ENCODE measurements at regions not wholly inside any gene's neighbourhood (a gene's known extent, or its start where the extent isn't known, plus 50 kb on each side); places are given as distances from the start of the nearest gene placed in this dataset.

DNA sequence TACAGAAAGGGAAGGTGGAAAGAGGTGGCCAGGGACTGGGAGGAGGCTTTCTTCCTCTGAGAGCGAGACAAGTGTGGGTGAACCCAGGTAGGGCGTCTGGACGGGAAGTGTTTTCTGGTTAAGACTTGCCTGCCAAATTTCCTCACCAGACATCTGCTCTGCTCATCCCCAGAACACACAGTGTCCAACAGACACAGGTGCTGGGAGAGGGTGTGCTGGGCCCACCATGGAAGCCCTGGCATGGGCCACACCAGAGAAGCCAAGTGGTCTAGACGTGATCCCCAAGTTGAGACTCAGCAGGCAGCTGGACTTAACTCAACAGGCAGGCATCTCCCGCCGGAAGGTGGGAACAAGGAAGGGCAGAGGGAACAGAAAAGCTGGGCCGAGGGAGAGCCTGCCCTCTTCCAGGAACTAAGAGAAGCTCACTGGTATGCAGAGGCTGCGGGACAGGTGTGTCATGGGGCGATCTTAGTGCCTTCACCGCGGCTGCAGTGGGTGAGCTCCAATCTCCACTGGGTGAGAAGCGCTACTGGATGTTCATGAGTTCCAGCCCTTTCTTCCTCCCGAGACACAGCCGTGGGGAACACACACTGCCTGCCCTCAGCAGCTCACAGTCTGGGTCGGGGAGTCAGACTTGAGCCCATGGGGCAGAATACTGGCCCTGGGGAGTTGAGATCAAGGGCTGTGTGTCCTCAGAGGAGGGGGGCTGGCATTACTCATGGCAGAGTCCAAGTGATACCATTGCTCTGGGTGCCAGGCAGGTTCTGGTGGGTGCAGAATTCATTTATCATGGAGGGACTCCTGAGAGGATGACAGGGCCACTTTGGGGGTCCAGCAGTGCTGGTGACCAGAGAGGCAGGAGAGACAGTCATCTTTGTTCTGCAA, 110.2 kb downstream of the CPZ start:
- Histone ChIP-seq H3K4me1 (no peaks in the 10 kb centered on the region), H3K27me3 (peaks cover 0 to 8% of the 10 kb centered on the region in 2 donors), H3K4me3 (no peak overlapping the region), H3K36me3 (replicated peaks in 1 of 2; ENCODE audit: insufficient read depth in 1 of 2, low read depth in 2 of 2) (no peaks in the 10 kb centered on the region), H3K27ac (no peak overlapping the region), H3K9me3 (no peaks in the 10 kb centered on the region)
- WGBS, 2 donors = 49 to 50% methylated on average over 8 to 15 of the region's 15 CpGs
- no peak for ATAC-seq
- no peak for TF ChIP-seq POLR2A (IDR thresholded peaks at IDR 0.05)
- TF ChIP-seq, protein P1, sequence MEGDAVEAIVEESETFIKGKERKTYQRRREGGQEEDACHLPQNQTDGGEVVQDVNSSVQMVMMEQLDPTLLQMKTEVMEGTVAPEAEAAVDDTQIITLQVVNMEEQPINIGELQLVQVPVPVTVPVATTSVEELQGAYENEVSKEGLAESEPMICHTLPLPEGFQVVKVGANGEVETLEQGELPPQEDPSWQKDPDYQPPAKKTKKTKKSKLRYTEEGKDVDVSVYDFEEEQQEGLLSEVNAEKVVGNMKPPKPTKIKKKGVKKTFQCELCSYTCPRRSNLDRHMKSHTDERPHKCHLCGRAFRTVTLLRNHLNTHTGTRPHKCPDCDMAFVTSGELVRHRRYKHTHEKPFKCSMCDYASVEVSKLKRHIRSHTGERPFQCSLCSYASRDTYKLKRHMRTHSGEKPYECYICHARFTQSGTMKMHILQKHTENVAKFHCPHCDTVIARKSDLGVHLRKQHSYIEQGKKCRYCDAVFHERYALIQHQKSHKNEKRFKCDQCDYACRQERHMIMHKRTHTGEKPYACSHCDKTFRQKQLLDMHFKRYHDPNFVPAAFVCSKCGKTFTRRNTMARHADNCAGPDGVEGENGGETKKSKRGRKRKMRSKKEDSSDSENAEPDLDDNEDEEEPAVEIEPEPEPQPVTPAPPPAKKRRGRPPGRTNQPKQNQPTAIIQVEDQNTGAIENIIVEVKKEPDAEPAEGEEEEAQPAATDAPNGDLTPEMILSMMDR (IDR thresholded peaks at IDR 0.05) = no peak
- peak in 1 of 4 donors; percentile 5 for DNase-seq
- intact Hi-C loops (cut with DNase I) = no loop called here

DNA sequence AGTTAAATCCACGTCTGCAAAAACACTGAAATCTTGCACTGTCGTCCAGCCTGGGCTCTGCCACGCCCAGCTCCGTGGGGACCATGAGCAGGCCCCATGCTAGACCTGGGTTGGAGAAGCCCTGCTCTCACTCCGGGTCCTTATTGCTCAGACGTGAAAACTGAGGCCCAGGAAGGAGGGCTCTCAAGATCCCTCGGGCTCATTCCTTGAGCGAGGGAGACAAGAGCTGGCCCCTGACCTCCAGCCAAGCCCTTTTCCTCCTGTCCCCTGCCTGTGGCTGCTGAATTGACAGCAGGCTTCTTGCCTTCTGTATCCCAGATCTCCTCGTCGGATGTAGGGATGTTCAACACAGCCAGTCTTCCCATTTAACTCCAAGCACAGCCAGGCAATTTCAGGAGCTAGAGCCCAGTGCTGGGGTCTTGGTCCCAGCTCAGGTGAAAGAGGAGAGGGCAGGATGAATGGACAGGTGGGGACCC, 109.5 kb downstream of the CPZ start:
- intact Hi-C loops (cut with DNase I) = no loop called here
- WGBS, 2 donors = 39 to 46% methylated on average over 8 to 10 of the region's 10 CpGs
- DNase-seq = no peak
- ATAC-seq = no peak
- Histone ChIP-seq H3K4me1 (no peaks in the 10 kb centered on the region), H3K27ac (no peak overlapping the region), H3K4me3 (no peak overlapping the region), H3K36me3 (replicated peaks in 1 of 2; ENCODE audit: insufficient read depth in 1 of 2, low read depth in 2 of 2) (no peaks in the 10 kb centered on the region), H3K9me3 (no peaks in the 10 kb centered on the region), H3K27me3 (peaks cover 0 to 8% of the 10 kb centered on the region in 2 donors)
- TF ChIP-seq, protein P1 (IDR thresholded peaks at IDR 0.05) = no peak
- TF ChIP-seq POLR2A (IDR thresholded peaks at IDR 0.05) = no peak

DNA sequence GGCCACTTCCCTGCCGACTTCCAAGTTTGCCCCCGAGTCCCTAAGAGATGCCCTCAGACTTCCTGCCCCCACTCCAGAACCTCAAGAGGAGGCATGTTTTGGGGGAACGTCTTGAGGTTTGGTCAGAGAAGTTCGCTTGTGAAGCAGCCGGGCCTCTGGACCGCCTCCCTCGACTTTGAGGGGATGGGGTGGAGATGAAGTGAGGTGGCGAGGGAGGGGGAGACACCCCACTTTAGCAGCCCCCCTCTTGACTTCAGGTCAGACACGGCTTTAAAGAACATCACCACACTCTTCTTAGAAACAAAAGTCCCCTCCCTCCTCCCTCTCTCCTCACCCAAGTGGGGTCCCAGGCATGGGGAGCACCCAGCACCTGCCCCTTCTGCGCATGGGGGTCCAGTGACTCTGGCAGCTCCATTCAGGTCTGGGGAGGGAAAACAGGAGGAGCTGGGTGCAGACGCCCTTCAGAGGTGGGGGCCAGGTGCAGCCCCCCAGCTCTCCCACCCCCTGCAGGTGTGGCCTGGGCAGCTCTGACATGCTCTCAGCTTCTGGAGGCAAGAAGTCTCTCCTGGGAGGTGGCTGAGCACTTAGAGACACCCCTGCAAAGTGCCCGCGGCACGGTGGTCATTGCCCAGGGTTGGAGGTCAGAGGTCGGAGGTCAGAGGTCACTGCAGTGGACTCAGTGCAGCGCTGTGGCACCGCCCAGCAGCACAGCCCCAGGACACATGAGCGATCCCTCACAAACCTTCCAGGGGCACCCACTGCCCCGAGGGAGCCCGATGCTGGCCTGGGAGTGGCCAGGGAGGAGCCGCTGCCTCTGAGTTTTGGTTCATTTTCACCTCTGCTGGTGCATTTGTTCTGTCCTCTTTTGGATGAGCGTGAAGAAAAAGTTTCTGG, 108.8 kb downstream of the CPZ start:
- no peak overlapping the region for H3K27ac ChIP-seq
- H3K4me1 ChIP-seq = no peaks in the 10 kb centered on the region
- no peaks in the 10 kb centered on the region for H3K36me3 ChIP-seq (replicated peaks in 1 of 2; ENCODE audit: insufficient read depth in 1 of 2, low read depth in 2 of 2)
- 53 to 67% methylated on average over 10 to 22 of the region's 22 CpGs for WGBS, 2 donors
- no peaks in the 10 kb centered on the region for H3K9me3 ChIP-seq
- TF ChIP-seq, protein P1 (IDR thresholded peaks at IDR 0.05) = no peak
- TF ChIP-seq POLR2A (IDR thresholded peaks at IDR 0.05) = no peak
- H3K4me3 ChIP-seq = no peak overlapping the region
- ATAC-seq (no peak), DNase-seq (no peak)
- H3K27me3 ChIP-seq = peaks cover 0 to 8% of the 10 kb centered on the region in 2 donors
- intact Hi-C loops (cut with DNase I) = no loop called here

DNA sequence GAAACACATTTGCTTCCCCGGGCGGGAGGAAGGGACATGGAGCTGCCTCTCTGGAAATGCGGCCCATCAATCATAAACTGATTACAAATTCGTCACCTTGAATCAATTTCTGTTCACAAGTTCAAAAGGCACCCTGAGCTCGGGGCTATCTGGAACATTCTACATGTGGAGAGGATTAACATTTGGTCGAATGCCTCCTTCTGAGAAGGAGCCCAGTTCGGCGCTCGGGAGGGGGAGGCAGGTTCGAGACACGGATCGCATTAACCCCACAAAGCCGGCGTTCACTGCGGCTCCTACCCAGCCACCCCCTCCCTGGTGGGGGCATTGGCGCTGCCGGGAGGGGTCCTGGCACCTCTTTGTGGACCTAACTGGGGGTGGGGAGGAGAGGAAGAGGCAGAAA, 108.0 kb downstream of the CPZ start:
- TF ChIP-seq, protein P1 (IDR thresholded peaks at IDR 0.05) = no peak
- no peak for TF ChIP-seq POLR2A (IDR thresholded peaks at IDR 0.05)
- no peaks in the 10 kb centered on the region for H3K9me3 ChIP-seq
- ATAC-seq (no peak), DNase-seq (peak in 1 of 4 donors; percentile 1)
- H3K4me3 ChIP-seq = no peak overlapping the region
- H3K36me3 ChIP-seq (replicated peaks in 1 of 2; ENCODE audit: insufficient read depth in 1 of 2, low read depth in 2 of 2) = no peaks in the 10 kb centered on the region
- 12 to 27% methylated on average over 11 to 17 of the region's 17 CpGs for WGBS, 2 donors
- intact Hi-C loops (cut with DNase I) = no loop called here
- no peaks in the 10 kb centered on the region for H3K4me1 ChIP-seq
- no peak overlapping the region for H3K27ac ChIP-seq
- peaks cover 0 to 8% of the 10 kb centered on the region in 2 donors for H3K27me3 ChIP-seq
